Stomach (tissue), 8 donors: ENCODE measurements at regions not wholly inside any gene's neighbourhood (a gene's known extent, or its start where the extent isn't known, plus 50 kb on each side); places are given as distances from the start of the nearest gene placed in this dataset.

Experiments used
- DNase-seq, 2 donors: peaks; one replicate each; pipeline versions ENCODE4 v3.0.0 to v3.0.0-alpha.2; 2013 to 2019
- H3K27ac ChIP-seq, 5 donors: fragments of 200-600 bp in 4 of 5; sonication (generic) in 4 of 5; one replicate each; pipeline ENCODE4 v1.5.1; 2013 to 2019; ENCODE audit warnings: mild to moderate bottlenecking in 1 of 5, moderate library complexity in 1 of 5
- H3K27me3 ChIP-seq, 3 donors: fragments of 200-600 bp; sonication (generic); one replicate each; pipeline ENCODE4 v1.5.1; 2017 to 2019; ENCODE audit warnings: mixed run types in 1 of 3
- H3K36me3 ChIP-seq, 4 donors: fragments of 200-600 bp; sonication (generic); 1 replicate in 3 of 4; 2 replicates in 1 of 4; pipeline ENCODE4 v1.5.1; 2016 to 2019
- H3K4me1 ChIP-seq, 4 donors: fragments of 200-600 bp; sonication (generic); one replicate each; pipeline ENCODE4 v1.5.1; 2016 to 2019
- H3K4me3 ChIP-seq, 4 donors: fragments of 200-600 bp; sonication (generic) in 3 of 4; one replicate each; pipeline ENCODE4 v1.5.1; 2016 to 2019; ENCODE audit warnings: mild to moderate bottlenecking in 1 of 4
- H3K9me3 ChIP-seq, 4 donors: fragments of 200-600 bp; sonication (generic); one replicate each; pipeline ENCODE4 v1.5.1; 2016 to 2019
- CTCF ChIP-seq, 7 experiments: fragments of 450-650 bp in 4 of 7; fragments of 200-600 bp in 3 of 7; sonication (generic) in 3 of 7; IDR thresholded peaks; one replicate each; pipeline ENCODE4 v1.5.1; 2016 to 2019; ENCODE audit warnings: antibody characterized with exemption in 7 of 7, control low read depth in 2 of 7, mild to moderate bottlenecking in 1 of 7
- EP300 ChIP-seq: sonication (generic); formaldehyde crosslinking; IDR thresholded peaks from one replicate; pipeline ENCODE4 v1.6.1; 2017; ENCODE audit warnings: antibody characterized with exemption
- POLR2A ChIP-seq, 4 donors: fragments of 450-650 bp; IDR thresholded peaks; one replicate each; pipeline ENCODE4 v1.6.1; 2016; ENCODE audit warnings: antibody characterized with exemption in 4 of 4, control low read depth in 2 of 4, mild to moderate bottlenecking in 1 of 4, moderate library complexity in 1 of 4
- POLR2AphosphoS5 ChIP-seq, 3 donors: sonication (generic); formaldehyde crosslinking; IDR thresholded peaks; one replicate each; pipeline ENCODE4 v1.6.1; 2016; ENCODE audit warnings: antibody characterized with exemption in 3 of 3
- WGBS, 5 donors: extraction: QIAGEN DNeasy Blood & Tissue Kit in 3 of 5; methylation state at CpG; one replicate each; pipeline versions ENCODE4 v1.1.5 to v1.1.7; 2013 to 2018; 5-methylcytosine and 5-hydroxymethylcytosine counted together
- intact Hi-C: fragments of 100-400 bp; cut with DNase I; formaldehyde crosslinking; loops from one replicate; pipeline ENCODE4 v1.15.1; 2023; ENCODE audit warnings: low total_unique reads
- donor health status: healthy with polysubstance abuse.
- donor health status: Bipolar disorder and iron deficiency.
- donor health status: healthy.

DNA sequence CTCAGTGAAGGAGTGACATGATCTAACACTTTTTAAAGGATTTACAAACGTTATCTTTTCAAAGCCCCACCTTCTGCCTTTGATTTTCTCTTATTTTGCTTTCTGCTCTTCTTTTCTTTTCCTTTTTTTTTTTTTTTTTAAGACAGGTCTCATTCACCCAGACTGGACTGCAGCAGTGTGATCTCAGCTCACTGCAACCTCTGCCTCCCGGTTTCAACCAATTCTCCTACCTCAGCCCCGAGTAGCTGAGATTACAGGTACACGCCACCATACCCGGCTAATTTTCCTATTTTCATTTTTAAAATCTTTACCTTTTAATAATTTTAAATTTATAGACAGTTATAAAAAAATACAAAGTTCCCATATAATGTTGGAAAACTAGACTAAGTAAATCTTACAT is 63.7 kb upstream of the RPS13 start:
- intact Hi-C loops: no loop called here

DNA sequence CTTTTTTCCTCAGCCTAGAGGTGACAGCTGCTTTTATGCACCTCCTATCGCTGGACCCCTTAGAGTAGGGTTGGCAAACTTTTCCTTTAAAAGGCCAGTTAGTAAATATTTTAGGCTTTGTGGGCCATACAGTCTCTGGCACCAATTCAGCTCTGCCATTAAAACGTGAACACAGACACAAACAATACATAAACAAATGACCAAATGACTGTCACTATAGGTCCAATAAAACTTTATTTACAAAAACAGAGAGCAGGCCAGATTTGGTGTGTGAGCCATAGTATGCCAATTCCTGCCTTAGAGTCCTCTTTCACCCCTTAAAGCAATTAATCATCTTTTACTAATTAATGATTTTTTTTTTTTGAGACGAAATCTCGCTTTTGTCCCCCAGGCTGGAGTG is 61.1 kb upstream of the RPS13 start:
- Histone ChIP-seq H3K9me3 (no peaks in the 10 kb centered on the region), H3K36me3 (peaks cover 18 to 69% (median 57%) of the 10 kb centered on the region in 4 donors), H3K27ac (no peak overlapping the region), H3K4me1 (no peaks in the 10 kb centered on the region), H3K4me3 (no peak overlapping the region), H3K27me3 (no peaks in the 10 kb centered on the region)
- WGBS, 5 donors: 79 to 83% (median 83%) methylated on average over 4 of the region's 4 CpGs
- TF ChIP-seq EP300 (no peak), CTCF (IDR thresholded peaks at IDR 0.05) (no peak), POLR2A (IDR thresholded peaks at IDR 0.05) (no peak), POLR2AphosphoS5 (IDR thresholded peaks at IDR 0.05) (no peak)
- no peak for DNase-seq
- intact Hi-C loops: no loop called here

More for the DNA sequence above, 63.7 kb upstream of the RPS13 start:
- peaks cover 21 to 65% (median 56%) of the 10 kb centered on the region in 4 donors for H3K36me3 ChIP-seq
- H3K4me1 ChIP-seq: peaks cover 0 to 2% (median 0%) of the 10 kb centered on the region in 4 donors
- no peak for DNase-seq
- TF ChIP-seq EP300 (no peak), POLR2A (IDR thresholded peaks at IDR 0.05) (no peak)
- 81 to 90% (median 82%) methylated on average over 5 of the region's 5 CpGs for WGBS, 5 donors
- H3K27me3 ChIP-seq: no peaks in the 10 kb centered on the region
- H3K27ac ChIP-seq: no peak overlapping the region
- no peak overlapping the region for H3K4me3 ChIP-seq
- H3K9me3 ChIP-seq: no peaks in the 10 kb centered on the region

DNA sequence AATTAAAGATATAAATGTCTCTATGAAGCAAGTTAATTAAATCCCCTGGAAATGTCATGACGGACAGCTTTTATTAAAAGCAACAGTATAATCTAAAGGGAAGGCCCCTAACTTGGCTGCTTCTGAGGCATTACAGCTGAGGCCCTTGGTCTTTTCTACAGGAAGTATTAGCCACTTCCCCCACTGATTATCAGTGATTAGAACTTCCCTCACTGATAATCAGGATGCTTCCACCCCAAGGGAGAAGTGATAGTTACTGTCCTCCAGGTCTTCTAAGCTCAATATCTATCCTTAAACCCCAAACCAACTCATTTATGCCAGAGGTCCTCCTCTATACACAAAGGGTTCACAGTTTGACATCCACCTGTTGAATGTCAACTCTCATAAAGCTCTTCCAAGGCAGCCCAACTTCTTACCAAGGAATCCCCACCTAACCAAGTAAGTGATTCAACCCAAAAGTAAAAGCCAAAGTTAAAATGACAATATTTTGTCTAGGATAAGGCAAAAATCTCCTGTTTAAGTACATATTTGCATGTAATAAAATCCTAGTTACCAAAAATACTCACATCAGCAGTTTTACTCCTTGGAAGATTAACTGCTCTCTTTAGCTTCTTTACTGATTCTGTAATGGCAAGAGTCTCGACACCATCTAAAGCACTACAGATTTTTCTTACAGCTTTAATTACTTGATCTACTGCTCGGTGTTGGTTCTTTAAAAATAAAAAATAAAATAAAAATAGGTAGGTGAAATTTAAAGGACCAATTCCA is 58.6 kb upstream of the RPS13 start:
- 91 to 98% (median 96%) methylated on average over 3 of the region's 3 CpGs for WGBS, 5 donors
- DNase-seq: no peak
- peaks cover 11 to 67% (median 56%) of the 10 kb centered on the region in 4 donors for H3K36me3 ChIP-seq
- no peak for TF ChIP-seq CTCF (IDR thresholded peaks at IDR 0.05)
- no peak for TF ChIP-seq POLR2A (IDR thresholded peaks at IDR 0.05)
- no peak for TF ChIP-seq POLR2AphosphoS5 (IDR thresholded peaks at IDR 0.05)
- TF ChIP-seq EP300: no peak
- no peak overlapping the region for H3K4me3 ChIP-seq
- no peaks in the 10 kb centered on the region for H3K9me3 ChIP-seq
- H3K27me3 ChIP-seq: no peaks in the 10 kb centered on the region
- H3K27ac ChIP-seq: no peak overlapping the region
- no peaks in the 10 kb centered on the region for H3K4me1 ChIP-seq
- intact Hi-C loops: no loop called here

- Histone ChIP-seq H3K4me1 (no peaks in the 10 kb centered on the region), H3K27ac (no peak overlapping the region), H3K36me3 (peaks cover 25 to 83% (median 76%) of the 10 kb centered on the region in 4 donors), H3K9me3 (no peaks in the 10 kb centered on the region), H3K27me3 (no peaks in the 10 kb centered on the region), H3K4me3 (no peak overlapping the region)
- no peak for TF ChIP-seq POLR2A (IDR thresholded peaks at IDR 0.05)
- no peak for TF ChIP-seq EP300
- no peak for TF ChIP-seq CTCF (IDR thresholded peaks at IDR 0.05)
- TF ChIP-seq POLR2AphosphoS5 (IDR thresholded peaks at IDR 0.05): no peak
- intact Hi-C loops: no loop called here
- DNase-seq: no peak
Observed at GRCh38 chr11:17132654-17133053, 55.2 kb upstream of the RPS13 start.

GRCh38 chr11:17129003-17129402 is 51.5 kb upstream of the RPS13 start:
- Histone ChIP-seq H3K4me1 (no peaks in the 10 kb centered on the region), H3K27me3 (no peaks in the 10 kb centered on the region), H3K9me3 (no peaks in the 10 kb centered on the region), H3K4me3 (no peak overlapping the region), H3K27ac (no peak overlapping the region), H3K36me3 (peaks cover 14 to 89% (median 83%) of the 10 kb centered on the region in 4 donors)
- DNase-seq: no peak
- 55 to 79% (median 70%) methylated on average over 3 of the region's 3 CpGs for WGBS, 5 donors
- intact Hi-C loops: no loop called here
- TF ChIP-seq CTCF (IDR thresholded peaks at IDR 0.05): no peak
- TF ChIP-seq POLR2A (IDR thresholded peaks at IDR 0.05): no peak
- TF ChIP-seq POLR2AphosphoS5 (IDR thresholded peaks at IDR 0.05): no peak
- TF ChIP-seq EP300: no peak
